ENCODE measurements at regions not wholly inside any gene's neighbourhood (a gene's known extent, or its start where the extent isn't known, plus 50 kb on each side); places are given as distances from the start of the nearest gene placed in this dataset.

DNA sequence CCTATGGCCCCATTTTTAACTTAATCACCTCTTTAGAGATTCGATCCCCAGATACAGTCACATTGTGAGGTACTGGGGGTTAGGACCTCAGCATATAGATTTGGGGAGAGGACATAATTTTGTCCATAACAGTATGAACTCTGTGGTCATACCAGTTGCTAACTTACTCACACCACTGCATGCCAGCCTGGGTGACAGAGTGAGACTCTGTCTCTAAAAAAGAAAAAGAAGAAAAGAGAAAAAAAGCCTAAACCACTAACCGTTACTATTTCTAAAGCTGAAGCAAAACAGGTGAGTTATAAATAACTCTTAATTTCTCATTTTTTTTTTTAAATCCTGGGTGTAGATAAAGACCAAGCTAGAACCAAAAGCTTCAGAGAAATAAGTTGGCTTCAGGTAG lies 155.1 kb upstream of the AUTS2 start:
- Histone ChIP-seq H4K91ac (replicated peaks; ENCODE audit: insufficient read length, low read length) (no peak overlapping the region), H2BK12ac (ENCODE audit: low read depth, low read length) (no peak overlapping the region), H2AFZ (ENCODE audit: low read length) (no peak overlapping the region), H3K36me3 (ENCODE audit: control insufficient read depth in 2 of 4, insufficient read depth in 4 of 4, low read length in 3 of 4) (no peaks in the 10 kb centered on the region), H3K23me2 (ENCODE audit: low read depth, low read length) (no peaks in the 10 kb centered on the region), H2BK15ac (ENCODE audit: low read length) (no peak overlapping the region), H4K5ac (ENCODE audit: insufficient read length, low read depth, low read length) (no peak overlapping the region), H3K9ac (replicated peaks in 1 of 4; ENCODE audit: extremely low read depth in 1 of 4, low read depth in 3 of 4, low read length in 3 of 4) (no peak overlapping the region), H4K20me1 (replicated peaks in 1 of 2; ENCODE audit: control insufficient read depth in 1 of 2, insufficient read depth in 2 of 2, low read length in 2 of 2) (no peaks in the 10 kb centered on the region), H3K9me3 (ENCODE audit: insufficient read depth in 2 of 2, low read depth in 1 of 2, low read length in 1 of 2) (no peaks in the 10 kb centered on the region; a peak in 1 of 4 replicates), H3K27me3 (replicated peaks in 1 of 4; ENCODE audit: control insufficient read depth in 3 of 4, extremely low read depth in 1 of 4, insufficient read depth in 3 of 4, low read length in 3 of 4) (peaks cover 0 to 8% (median 4%) of the 10 kb centered on the region in 4 experiments; a peak in 5 of 7 replicates), H4K8ac (ENCODE audit: extremely low read depth, insufficient read depth, low read length) (no peak overlapping the region), H3K56ac (replicated peaks; ENCODE audit: insufficient read length, low read depth, low read length) (no peak overlapping the region), H3K18ac (ENCODE audit: extremely low read depth, low read length) (no peak overlapping the region), H2BK120ac (replicated peaks; ENCODE audit: low read depth, low read length) (no peak overlapping the region), H3K4me2 (ENCODE audit: insufficient read depth in 1 of 2, low read depth in 2 of 2, low read length in 2 of 2) (no peak overlapping the region), H3K4me1 (replicated peaks in 1 of 4; ENCODE audit: control insufficient read depth in 3 of 4, insufficient read depth in 4 of 4, low read length in 3 of 4) (peaks cover 0 to 3% (median 0%) of the 10 kb centered on the region in 4 experiments; a peak in 1 of 7 replicates), H3K14ac (ENCODE audit: insufficient read length) (no peak overlapping the region), H3K4ac (replicated peaks; ENCODE audit: insufficient read length, low read depth, low read length) (no peak overlapping the region), H3K79me1 (ENCODE audit: low read depth, low read length) (no peaks in the 10 kb centered on the region), H3K27ac (ENCODE audit: low read depth, low read length) (no peak overlapping the region), H3K4me3 (ENCODE audit: extremely low read depth in 1 of 4, insufficient read depth in 2 of 4, low read depth in 3 of 4, low read length in 4 of 4) (no peak overlapping the region), H2AK5ac (ENCODE audit: low read depth, low read length) (no peak overlapping the region), H2BK5ac (ENCODE audit: low read depth, low read length) (no peak overlapping the region), H2BK20ac (ENCODE audit: low read length) (no peak overlapping the region), H3K79me2 (ENCODE audit: control insufficient read depth in 1 of 2, insufficient read depth in 2 of 2, low read length in 2 of 2) (no peaks in the 10 kb centered on the region), H3K23ac (ENCODE audit: insufficient read length) (no peak overlapping the region)
- ChIA-PET POLR2A (ENCODE audit: partially characterized antibody) (no interaction called here), CTCF (ENCODE audit: partially characterized antibody) (interaction anchor here (1.3 kb wide), 1 partner anchor 11 kb away, joined by 3 read pairs; no protein-coding TSS in a partner anchor)
- TF ChIP-seq MAFK (IDR thresholded peaks at IDR 0.05; ENCODE audit: low read depth, low read length) (no peak), FOSL1 (IDR thresholded peaks at IDR 0.05; ENCODE audit: insufficient read depth, low read depth, low read length) (no peak), YY1 (IDR thresholded peaks at IDR 0.05; ENCODE audit: low read depth, low read length) (no peak), CBX5 (IDR thresholded peaks at IDR 0.05; ENCODE audit: low read depth, low read length) (no peak), CHD1 (IDR thresholded peaks at IDR 0.05; ENCODE audit: low read depth, low read length) (no peak), TBP (IDR thresholded peaks at IDR 0.05; ENCODE audit: low read depth, low read length) (no peak)
- FAIRE-seq (no peak), DNase-seq (ENCODE audit: low read depth in 1 of 2, low spot score in 2 of 2) (no peak)
- WGBS, 2 experiments (ENCODE audit: extremely low coverage in 1 of 2, insufficient coverage in 1 of 2, insufficient read length in 1 of 2, insufficient replicate concordance in 2 of 2, low coverage in 1 of 2, low lambda C conversion rate in 2 of 2, missing lambda C conversion rate in 1 of 2): 89% methylated on average over 2 of the region's 2 CpGs; no CpG with 5 or more reads in 1 of the 2 experiments

All from H1 (cell line).